ENCODE measurements at regions not wholly inside any gene's neighbourhood (a gene's known extent, or its start where the extent isn't known, plus 50 kb on each side); places are given as distances from the start of the nearest gene placed in this dataset.

DNA sequence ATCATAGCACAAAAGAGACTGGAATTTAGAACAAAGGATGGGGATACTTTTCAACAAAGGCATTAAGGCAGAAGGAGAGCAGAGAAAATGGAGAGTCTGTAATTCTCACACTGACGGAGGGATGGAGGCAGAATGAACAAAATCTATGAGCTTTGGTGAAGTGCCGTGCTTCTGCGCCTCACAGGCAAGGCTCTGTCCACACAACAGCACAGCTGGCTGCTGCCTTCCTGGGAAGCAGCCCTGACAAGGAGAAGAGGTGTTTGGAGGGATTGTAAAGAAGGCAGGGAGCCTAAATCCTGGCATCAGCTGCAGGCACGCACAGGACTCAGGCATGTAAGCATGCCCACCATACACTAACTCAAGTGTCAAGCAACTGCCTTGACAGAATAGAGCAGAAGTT is 485.2 kb upstream of the KIF2A start:
- DNase-seq (ENCODE audit: low read depth in 4 of 4, low spot score in 2 of 4): no peak

- DNase-seq (ENCODE audit: low read depth in 4 of 4, low spot score in 2 of 4): no peak
Observed at GRCh38 chr5:61821561-61821960, 484.4 kb upstream of the KIF2A start.

- no peak for DNase-seq (ENCODE audit: low read depth in 4 of 4, low spot score in 2 of 4)
Observed at GRCh38 chr5:61822584-61822983, 483.4 kb upstream of the KIF2A start.

DNA sequence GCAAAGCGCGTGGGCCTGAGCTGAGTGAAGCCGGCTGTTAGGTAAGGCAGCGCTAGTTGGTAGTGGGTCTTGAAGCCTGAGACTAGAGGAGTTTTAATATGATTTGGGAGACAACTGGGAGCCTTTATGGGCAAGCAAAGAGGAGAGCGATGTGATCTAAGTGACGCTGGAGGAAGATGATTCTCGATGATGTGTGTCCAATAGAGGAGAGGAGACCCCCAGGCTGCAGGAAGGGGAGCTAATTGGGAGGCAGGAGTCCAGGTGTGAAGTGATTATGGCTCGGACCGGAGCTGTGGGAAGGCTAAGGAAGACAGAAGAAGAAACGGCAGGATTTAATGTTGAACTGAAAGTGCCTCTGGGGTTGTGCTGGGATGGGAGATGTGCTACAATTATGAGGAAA is 482.9 kb upstream of the KIF2A start:
- DNase-seq (ENCODE audit: low read depth in 4 of 4, low spot score in 2 of 4): no peak

DNA sequence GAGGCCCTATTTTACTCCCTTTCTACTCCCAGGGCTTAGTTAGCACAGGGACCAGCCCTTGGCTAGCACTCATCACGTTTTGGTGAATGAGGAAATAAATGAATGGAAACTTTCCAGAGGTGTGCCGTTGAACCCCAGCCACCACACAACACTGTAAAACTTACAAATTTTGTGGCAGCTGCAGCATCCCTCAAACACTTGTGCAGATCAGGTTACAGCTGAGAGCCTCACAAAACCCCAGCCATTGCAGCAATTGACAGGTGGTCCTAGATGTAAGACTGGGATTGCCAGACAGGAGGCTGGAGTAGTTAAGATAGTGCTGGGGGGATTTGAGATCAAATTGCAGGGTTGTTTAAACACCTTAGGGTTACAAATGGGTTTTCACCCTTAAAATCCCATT is 482.2 kb upstream of the KIF2A start:
- no peak for DNase-seq (ENCODE audit: low read depth in 4 of 4, low spot score in 2 of 4)

- no peak for DNase-seq (ENCODE audit: low read depth in 4 of 4, low spot score in 2 of 4)
Observed at GRCh38 chr5:61824396-61824795, 481.6 kb upstream of the KIF2A start.

DNA sequence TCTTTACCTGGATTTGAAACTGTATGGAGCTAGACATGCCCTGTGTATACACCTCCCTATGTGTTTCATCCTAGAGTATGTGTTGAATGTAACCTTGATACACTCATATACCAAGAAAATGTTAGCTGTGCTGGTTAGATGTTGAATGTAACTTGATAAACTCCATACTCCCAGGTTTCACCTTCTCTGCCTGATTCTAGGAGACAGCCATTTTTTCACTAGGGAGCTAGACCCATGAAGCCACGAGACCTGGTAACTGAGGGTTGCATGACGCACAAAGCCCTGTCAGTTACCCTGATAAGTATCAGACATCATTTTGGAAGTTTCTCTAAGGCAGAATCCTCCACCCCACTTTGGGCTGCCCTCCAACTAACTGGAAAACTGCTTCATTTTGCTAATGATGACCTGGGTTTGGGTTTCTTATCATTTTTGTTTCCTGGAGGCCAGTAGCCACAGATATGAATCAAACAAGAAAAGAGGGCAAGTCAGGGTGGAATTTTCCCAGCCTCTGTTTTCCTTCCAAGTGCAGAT is 478.5 kb upstream of the KIF2A start:
- DNase-seq (ENCODE audit: low read depth in 4 of 4, low spot score in 2 of 4): no peak

DNA sequence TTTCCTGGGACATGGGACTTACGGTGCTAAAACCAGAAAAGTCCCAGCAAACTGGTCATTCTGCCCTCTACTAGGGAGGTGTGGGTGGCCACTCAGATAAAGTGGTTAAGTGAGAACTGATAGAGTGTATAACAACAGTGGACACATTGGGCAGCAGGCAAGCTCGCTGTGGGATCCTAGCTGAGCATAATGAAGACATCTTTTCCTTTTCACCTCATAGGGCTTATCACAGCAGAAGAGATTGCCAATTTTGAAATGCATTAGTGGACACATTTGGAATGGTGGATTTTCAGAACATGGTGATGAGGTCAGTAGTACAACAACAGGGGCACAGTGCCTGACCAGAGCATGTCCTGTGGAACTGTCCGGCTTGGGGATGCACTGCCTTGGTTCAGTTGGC is 477.1 kb upstream of the KIF2A start:
- no peak for DNase-seq (ENCODE audit: low read depth in 4 of 4, low spot score in 2 of 4)

DNA sequence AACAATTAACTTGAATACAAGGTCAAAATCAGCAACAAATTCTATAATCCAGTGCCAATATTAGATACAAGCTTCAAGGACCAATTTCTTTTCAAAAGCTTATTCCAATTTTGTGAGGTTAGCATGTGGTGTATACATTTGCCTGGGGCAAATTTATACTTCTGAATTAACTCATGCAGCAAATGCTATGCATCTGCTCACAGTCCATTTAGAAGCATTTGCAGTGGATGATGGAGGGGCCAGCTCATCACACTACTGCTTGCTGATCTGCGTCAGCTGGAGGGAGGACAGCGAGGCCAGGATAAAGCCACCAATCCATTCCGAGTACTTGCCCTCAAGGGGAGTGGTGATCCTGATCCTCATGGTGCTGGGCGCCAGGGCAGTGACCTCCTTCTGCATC is 474.3 kb upstream of the KIF2A start:
- no peak for DNase-seq (ENCODE audit: low read depth in 4 of 4, low spot score in 2 of 4)

GRCh38 chr5:61837788-61838187 is 468.2 kb upstream of the KIF2A start:
- DNase-seq (ENCODE audit: low read depth in 4 of 4, low spot score in 2 of 4): no peak

- no peak for DNase-seq (ENCODE audit: low read depth in 4 of 4, low spot score in 2 of 4)
Observed at GRCh38 chr5:61840361-61840760, 465.6 kb upstream of the KIF2A start.

DNA sequence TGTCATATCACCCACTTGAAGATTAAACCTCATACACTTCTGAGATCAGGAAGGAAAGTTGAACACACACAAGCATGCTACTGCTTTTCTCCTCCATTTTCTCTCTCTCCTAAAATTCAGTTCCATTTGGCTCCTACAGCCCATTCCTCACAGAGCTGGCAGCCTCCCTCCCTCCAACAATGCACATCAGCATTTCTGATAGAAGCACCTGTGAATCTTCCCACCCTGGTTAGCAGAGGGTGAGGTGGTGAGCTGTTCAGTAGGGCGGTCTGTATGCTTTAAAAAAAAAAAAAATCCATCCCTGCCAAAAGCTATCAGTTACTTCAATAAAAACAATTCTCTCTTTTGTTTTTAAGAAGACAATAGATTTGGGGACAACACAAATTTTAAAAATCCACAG is 463.2 kb upstream of the KIF2A start:
- DNase-seq (ENCODE audit: low read depth in 4 of 4, low spot score in 2 of 4): no peak

DNA sequence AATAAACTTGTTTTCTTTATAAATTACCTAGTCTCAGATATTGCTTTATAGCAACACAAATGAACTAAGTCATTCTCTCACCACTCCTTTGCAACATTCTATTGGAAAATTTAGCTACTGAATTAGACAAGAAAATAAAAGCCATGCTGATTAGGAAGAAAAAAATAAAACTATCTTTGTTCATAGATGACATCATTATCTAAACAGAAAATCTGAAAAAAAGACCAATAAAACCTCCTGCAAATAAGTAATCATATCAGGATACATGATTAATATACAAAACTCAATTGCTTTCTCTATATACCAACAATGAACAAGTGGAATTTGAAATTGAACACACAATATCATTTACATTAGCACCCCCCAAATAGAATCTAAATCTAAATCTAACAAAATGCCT is 455.3 kb upstream of the KIF2A start:
- DNase-seq (ENCODE audit: low read depth in 4 of 4, low spot score in 2 of 4): no peak

DNA sequence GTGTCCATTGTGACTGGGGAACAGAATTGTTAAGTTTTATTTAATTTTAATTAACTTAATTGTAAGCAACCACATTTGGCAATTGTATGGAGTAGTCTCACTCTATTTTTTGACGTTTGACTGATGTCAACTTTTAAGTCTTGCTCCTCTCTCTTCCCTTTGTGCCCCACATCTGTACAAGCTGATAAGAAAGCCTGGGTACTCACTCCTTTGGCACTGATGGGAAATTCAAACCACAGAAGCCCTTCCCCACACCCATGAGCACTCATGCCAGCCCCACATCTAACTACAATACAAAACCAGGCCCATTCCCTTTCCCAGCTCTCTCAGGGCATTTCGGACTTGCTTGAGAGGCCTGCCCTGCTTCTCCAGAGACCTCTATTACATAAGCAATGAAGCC is 451.5 kb upstream of the KIF2A start:
- no peak for DNase-seq (ENCODE audit: low read depth in 4 of 4, low spot score in 2 of 4)

DNA sequence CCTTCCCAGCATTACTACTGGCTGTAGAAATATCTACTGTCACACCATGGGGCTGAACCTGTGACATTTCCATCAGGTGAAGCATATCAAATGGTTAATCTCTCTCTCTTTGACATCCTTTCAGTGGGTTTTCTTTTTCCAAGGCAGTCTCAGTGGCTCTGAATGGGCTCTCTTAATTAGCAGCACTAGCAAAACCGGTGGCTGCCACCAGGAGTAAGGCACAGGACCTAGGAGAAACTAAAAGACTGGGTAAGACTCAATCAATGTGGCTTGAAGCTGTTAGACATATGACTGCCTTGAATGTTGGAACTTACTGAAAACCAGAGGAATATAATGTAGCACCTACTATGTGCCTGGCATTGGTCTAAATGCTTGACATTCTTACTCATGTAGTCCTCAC is 445.0 kb upstream of the KIF2A start:
- no peak for DNase-seq (ENCODE audit: low read depth in 4 of 4, low spot score in 2 of 4)

DNA sequence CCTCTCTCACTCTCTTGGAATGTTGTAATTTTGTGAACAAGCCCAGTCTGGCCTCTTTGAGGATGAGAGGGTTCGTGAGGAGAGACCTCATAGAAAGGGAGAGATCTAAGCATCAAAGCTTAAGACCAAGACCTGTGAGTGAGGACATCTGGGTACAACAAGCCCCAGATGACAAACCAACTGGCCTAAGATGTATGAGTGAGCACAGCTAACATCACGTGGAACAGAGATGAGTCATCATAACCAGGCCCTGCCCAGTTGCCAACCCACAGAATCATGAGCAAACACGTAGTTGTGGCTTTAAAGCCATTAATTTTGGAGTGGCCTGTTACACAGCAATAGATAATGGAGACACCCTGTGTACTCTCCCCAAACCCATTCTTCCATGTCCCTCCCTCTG is 439.1 kb upstream of the KIF2A start:
- DNase-seq (ENCODE audit: low read depth in 4 of 4, low spot score in 2 of 4): no peak

GRCh38 chr5:61869333-61869732 is 436.7 kb upstream of the KIF2A start:
- DNase-seq (ENCODE audit: low read depth in 4 of 4, low spot score in 2 of 4): no peak

DNA sequence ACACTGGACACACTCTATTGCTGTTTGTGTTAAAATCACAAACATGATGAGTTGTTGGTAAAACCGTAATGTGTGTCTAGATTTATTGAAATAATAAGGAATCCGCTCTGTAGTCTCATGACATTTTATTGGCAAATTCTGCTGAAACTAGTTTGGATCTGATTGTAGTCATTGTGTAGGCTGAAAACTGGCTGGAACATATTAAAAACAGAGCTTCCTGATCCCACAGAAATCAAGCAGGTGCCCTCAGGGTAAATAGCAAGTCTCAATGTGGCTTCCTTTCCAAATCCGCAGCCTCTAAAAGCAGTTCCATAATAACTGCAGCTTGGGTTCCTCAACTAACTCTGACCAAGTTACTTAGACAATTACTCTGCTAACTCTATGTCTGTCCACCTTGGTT is 427.5 kb upstream of the KIF2A start:
- DNase-seq (ENCODE audit: low read depth in 4 of 4, low spot score in 2 of 4): no peak

GRCh38 chr5:61881821-61882487 is 424.1 kb upstream of the KIF2A start:
- DNase-seq (ENCODE audit: low read depth in 4 of 4, low spot score in 2 of 4): no peak

DNA sequence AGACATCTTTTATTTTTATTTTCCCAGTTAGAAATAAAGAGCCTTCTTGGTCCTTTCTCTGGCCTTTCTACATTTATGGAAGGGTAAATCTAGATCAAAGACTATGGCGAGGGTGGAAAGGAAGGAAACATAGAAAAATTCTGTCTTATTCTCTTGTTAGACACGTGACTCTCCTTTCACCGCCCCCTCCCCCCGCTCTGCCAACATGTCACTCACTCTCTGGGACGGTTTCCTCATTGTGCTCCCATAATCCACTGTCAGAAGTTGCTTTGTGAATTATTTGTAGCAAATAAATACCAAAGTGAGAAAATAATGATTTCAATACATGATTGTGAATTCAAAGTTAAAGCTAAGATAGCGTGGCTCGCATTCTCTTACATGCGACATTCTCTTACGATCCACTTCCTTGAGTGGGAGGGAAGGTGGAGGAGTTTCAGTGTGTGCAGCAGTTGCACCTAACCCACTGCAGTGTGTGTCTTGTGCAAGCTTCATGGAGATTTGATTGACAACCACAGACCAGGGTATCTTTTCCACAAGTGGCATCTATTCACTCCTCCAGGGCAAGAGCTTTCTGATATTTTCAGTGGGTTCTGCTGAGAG is 423.0 kb upstream of the KIF2A start:
- no peak for DNase-seq (ENCODE audit: low read depth in 4 of 4, low spot score in 2 of 4)

- DNase-seq (ENCODE audit: low read depth in 4 of 4, low spot score in 2 of 4): no peak
Observed at GRCh38 chr5:61884252-61884855, 421.7 kb upstream of the KIF2A start.

GRCh38 chr5:61886214-61886613 is 419.8 kb upstream of the KIF2A start:
- DNase-seq (ENCODE audit: low read depth in 4 of 4, low spot score in 2 of 4): no peak
